Natural killer cell (primary cell): ENCODE measurements at regions not wholly inside any gene's neighbourhood (a gene's known extent, or its start where the extent isn't known, plus 50 kb on each side); places are given as distances from the start of the nearest gene placed in this dataset.

Source experiments
- ATAC-seq, 3 donors: fragments of 150-1000 bp in 2 of 3; fragments of 200-7000 bp in 1 of 3; cut with Tn5 transposase; 1 replicate in 1 of 3; 2 replicates in 2 of 3; pipeline ENCODE4 v1.10.0; 2021; ENCODE audit warnings: mild to moderate bottlenecking in 2 of 3, moderate library complexity in 2 of 3
- DNase-seq, 2 donors: peaks; one replicate each; pipeline versions ENCODE4 v3.0.0 to v3.0.0-alpha.2; 2013 to 2021; ENCODE audit warnings: mixed read lengths in 1 of 2
- H3K27ac ChIP-seq: one replicate; pipeline ENCODE4 v1.5.1; 2013; ENCODE audit warnings: mild to moderate bottlenecking, low read length
- H3K27me3 ChIP-seq: one replicate; pipeline ENCODE4 v1.6.1; 2013; ENCODE audit warnings: low read length; ENCODE audit not compliant: control insufficient read depth, insufficient read depth
- H3K36me3 ChIP-seq: one replicate; pipeline ENCODE4 v1.6.1; 2013; ENCODE audit warnings: low read length; ENCODE audit not compliant: control insufficient read depth, insufficient read depth
- H3K4me1 ChIP-seq: one replicate; pipeline ENCODE4 v1.6.1; 2013; ENCODE audit warnings: low read length; ENCODE audit not compliant: control insufficient read depth, insufficient read depth
- H3K4me3 ChIP-seq: one replicate; pipeline ENCODE4 v1.5.1; 2013; ENCODE audit warnings: low read length
- H3K9me3 ChIP-seq: one replicate; pipeline ENCODE4 v1.6.1; 2013; ENCODE audit warnings: low read length; ENCODE audit not compliant: control insufficient read depth, insufficient read depth
- H3K27ac Mint-ChIP-seq, 2 donors: one replicate each; pipeline ENCODE4 v1.8.0; 2022; ENCODE audit warnings: mild to moderate bottlenecking in 2 of 2, mixed read lengths in 2 of 2, moderate library complexity in 1 of 2
- H3K27me3 Mint-ChIP-seq, 2 donors: one replicate each; pipeline ENCODE4 v1.8.0; 2022; ENCODE audit warnings: low read depth in 2 of 2, mixed read lengths in 2 of 2
- H3K36me3 Mint-ChIP-seq: one replicate; pipeline ENCODE4 v1.8.0; 2022; ENCODE audit warnings: mixed read lengths
- H3K4me1 Mint-ChIP-seq, 2 donors: one replicate each; pipeline ENCODE4 v1.8.0; 2022; ENCODE audit warnings: mixed read lengths in 2 of 2
- H3K4me3 Mint-ChIP-seq: one replicate; pipeline ENCODE4 v1.8.0; 2022; ENCODE audit warnings: mild to moderate bottlenecking, moderate library complexity, mixed read lengths
- H3K9me3 Mint-ChIP-seq, 2 donors: one replicate each; pipeline ENCODE4 v1.8.0; 2022; ENCODE audit warnings: mixed read lengths in 2 of 2
- WGBS: methylation state at CpG from one replicate; pipeline ENCODE4 v1.1.7; 2013; ENCODE audit warnings: missing lambda C conversion rate; ENCODE audit not compliant: insufficient coverage; 5-methylcytosine and 5-hydroxymethylcytosine counted together
- intact Hi-C: fragments of 100-400 bp; cut with micrococcal nuclease; formaldehyde crosslinking; loops from one replicate; pipeline ENCODE4 v1.14.2; 2022
- TF ChIP-seq, protein P1 (sequence below): fragments of 200-600 bp; IDR thresholded peaks from one replicate; pipeline ENCODE4 v1.8.0; 2022; ENCODE audit warnings: antibody characterized with exemption

- Mint-ChIP-seq H3K27ac (no peak overlapping the region), H3K36me3 (no peaks in the 10 kb centered on the region), H3K27me3 (no peaks in the 10 kb centered on the region), H3K4me3 (no peak overlapping the region), H3K9me3 (no peaks in the 10 kb centered on the region), H3K4me1 (no peaks in the 10 kb centered on the region)
- H3K27ac ChIP-seq: no peak overlapping the region
- H3K4me1 ChIP-seq: no peaks in the 10 kb centered on the region
- ATAC-seq (no peak), DNase-seq (no peak)
- intact Hi-C loops: no loop called here
- H3K4me3 ChIP-seq: no peak overlapping the region
- TF ChIP-seq, protein P1, sequence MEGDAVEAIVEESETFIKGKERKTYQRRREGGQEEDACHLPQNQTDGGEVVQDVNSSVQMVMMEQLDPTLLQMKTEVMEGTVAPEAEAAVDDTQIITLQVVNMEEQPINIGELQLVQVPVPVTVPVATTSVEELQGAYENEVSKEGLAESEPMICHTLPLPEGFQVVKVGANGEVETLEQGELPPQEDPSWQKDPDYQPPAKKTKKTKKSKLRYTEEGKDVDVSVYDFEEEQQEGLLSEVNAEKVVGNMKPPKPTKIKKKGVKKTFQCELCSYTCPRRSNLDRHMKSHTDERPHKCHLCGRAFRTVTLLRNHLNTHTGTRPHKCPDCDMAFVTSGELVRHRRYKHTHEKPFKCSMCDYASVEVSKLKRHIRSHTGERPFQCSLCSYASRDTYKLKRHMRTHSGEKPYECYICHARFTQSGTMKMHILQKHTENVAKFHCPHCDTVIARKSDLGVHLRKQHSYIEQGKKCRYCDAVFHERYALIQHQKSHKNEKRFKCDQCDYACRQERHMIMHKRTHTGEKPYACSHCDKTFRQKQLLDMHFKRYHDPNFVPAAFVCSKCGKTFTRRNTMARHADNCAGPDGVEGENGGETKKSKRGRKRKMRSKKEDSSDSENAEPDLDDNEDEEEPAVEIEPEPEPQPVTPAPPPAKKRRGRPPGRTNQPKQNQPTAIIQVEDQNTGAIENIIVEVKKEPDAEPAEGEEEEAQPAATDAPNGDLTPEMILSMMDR: no peak
- no peaks in the 10 kb centered on the region for H3K27me3 ChIP-seq
- H3K36me3 ChIP-seq: no peaks in the 10 kb centered on the region
- H3K9me3 ChIP-seq: no peaks in the 10 kb centered on the region
- WGBS: 66% methylated on average over 11 of the region's 11 CpGs
Measured at GRCh38 chr13:109977212-109977968, 191.0 kb upstream of the IRS2 start.

DNA sequence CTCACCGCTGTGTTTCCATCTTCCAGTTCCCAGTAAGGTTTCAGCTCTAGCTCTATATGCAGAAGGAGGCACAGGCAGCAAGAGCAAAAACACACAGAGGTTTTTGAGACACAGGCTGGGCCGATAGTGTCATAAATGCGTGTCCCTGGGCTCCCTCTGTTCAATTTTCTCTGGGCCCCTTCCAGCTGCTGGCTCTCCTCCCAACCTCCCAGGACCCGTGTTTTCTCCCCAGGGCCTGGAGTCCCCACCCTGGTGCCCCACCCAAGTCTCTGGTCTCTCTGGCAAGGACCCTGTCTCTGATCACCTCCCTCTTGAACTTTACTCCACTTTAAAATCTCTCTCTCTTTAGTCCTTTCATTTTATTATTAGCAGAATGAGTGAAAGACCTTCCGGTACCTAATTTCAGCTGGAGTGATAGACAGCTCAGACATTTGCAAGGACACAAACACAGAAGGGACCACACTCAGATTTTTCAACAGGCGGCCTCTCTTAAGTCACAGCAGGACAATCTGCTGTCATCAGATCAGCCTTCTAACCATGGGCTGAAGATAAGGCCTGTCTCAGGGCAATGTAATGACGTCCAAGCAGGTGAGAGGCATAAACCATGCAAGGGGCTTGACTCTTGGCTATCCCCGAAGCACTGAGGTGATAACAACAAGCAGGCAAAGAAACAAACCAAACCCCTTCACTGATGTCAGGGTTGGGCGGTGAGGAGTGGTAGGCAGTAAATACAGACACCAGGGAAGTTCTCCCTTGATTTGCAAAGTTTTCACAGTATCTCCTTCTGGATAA, 190.0 kb upstream of the IRS2 start:
- Mint-ChIP-seq H3K4me1 (no peaks in the 10 kb centered on the region), H3K36me3 (no peaks in the 10 kb centered on the region), H3K27ac (no peak overlapping the region), H3K4me3 (no peak overlapping the region), H3K9me3 (no peaks in the 10 kb centered on the region), H3K27me3 (no peaks in the 10 kb centered on the region)
- intact Hi-C loops: no loop called here
- H3K27ac ChIP-seq: no peak overlapping the region
- H3K4me3 ChIP-seq: no peak overlapping the region
- no peaks in the 10 kb centered on the region for H3K9me3 ChIP-seq
- no peaks in the 10 kb centered on the region for H3K27me3 ChIP-seq
- no peak for DNase-seq
- WGBS: 82% methylated on average over 8 of the region's 9 CpGs
- no peaks in the 10 kb centered on the region for H3K36me3 ChIP-seq
- H3K4me1 ChIP-seq: no peaks in the 10 kb centered on the region
- TF ChIP-seq, protein P1: no peak
- ATAC-seq: no peak

- intact Hi-C loops: no loop called here
- H3K9me3 Mint-ChIP-seq: no peaks in the 10 kb centered on the region
- 95% methylated on average over 7 of the region's 7 CpGs for WGBS
Measured at GRCh38 chr13:109974354-109974753, 188.0 kb upstream of the IRS2 start.

More at GRCh38 chr13:109974354-109974753, 188.0 kb upstream of the IRS2 start:
- H3K36me3 Mint-ChIP-seq: no peaks in the 10 kb centered on the region
- DNase-seq: no peak
- H3K9me3 ChIP-seq: peaks cover 2% of the 10 kb centered on the region
- no peaks in the 10 kb centered on the region for H3K4me1 ChIP-seq
- no peaks in the 10 kb centered on the region for H3K27me3 ChIP-seq
- no peak for ATAC-seq
- no peak overlapping the region for H3K27ac ChIP-seq
- no peak overlapping the region for H3K4me3 ChIP-seq
- no peaks in the 10 kb centered on the region for H3K36me3 ChIP-seq
- H3K27me3 Mint-ChIP-seq: no peaks in the 10 kb centered on the region
- TF ChIP-seq, protein P1: no peak
- H3K4me3 Mint-ChIP-seq: no peak overlapping the region
- no peak overlapping the region for H3K27ac Mint-ChIP-seq
- no peaks in the 10 kb centered on the region for H3K4me1 Mint-ChIP-seq
